ENCODE measurements at regions not wholly inside any gene's neighbourhood (a gene's known extent, or its start where the extent isn't known, plus 50 kb on each side); places are given as distances from the start of the nearest gene placed in this dataset.
"Not testable (repeated sequence)": the region's sequence is repeated elsewhere in the genome, so short reads cannot be mapped to it uniquely, and the experiment has no call there.

DNA sequence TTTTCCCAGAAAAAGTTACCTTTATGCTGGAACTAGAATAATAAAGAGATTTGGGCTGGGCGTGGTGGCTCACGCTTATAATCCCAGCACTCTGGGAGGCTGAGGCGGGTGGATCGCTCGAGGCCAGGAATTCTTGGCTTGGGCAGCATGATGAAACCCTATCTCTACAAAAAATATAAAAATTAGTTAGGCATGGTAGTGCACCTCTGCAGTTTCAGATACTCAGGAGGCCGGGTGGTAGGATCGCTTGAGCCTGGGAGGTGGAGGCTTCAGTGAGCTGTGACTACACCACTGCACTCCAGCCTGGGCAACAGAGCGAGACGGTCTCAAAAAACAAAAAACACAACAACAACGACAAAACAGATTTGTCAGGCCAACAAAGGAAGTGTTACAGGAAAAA, 119.3 kb upstream of the OR9Q1 start:
- no peak overlapping the region for H3K4me2 ChIP-seq (ENCODE audit: low read length)
- no CpG with 5 or more reads among the region's 10 CpGs for WGBS (ENCODE audit: extremely low coverage, insufficient coverage, insufficient read length)
- H3K14ac ChIP-seq (ENCODE audit: low read length): no peak overlapping the region
- no peaks in the 10 kb centered on the region for H3K79me2 ChIP-seq (ENCODE audit: control insufficient read depth, insufficient read depth, low read length, poor library complexity)
- no peak overlapping the region for H3K27ac ChIP-seq (ENCODE audit: low read depth, low read length)
- H3K23ac ChIP-seq (ENCODE audit: low read length): no peak overlapping the region
- H3K9ac ChIP-seq (ENCODE audit: low read length): no peak overlapping the region
- H2BK12ac ChIP-seq (ENCODE audit: low read length): peak overlapping the region; percentile 77
- H3K18ac ChIP-seq (ENCODE audit: low read length): no peak overlapping the region
- peaks cover 2% of the 10 kb centered on the region for H3K9me3 ChIP-seq (ENCODE audit: insufficient read depth, low read depth, low read length)
- H4K12ac ChIP-seq (ENCODE audit: low read depth, low read length): no peak overlapping the region
- no peak overlapping the region for H2AFZ ChIP-seq (ENCODE audit: insufficient read depth, low read length, poor library complexity)
- no peak overlapping the region for H3K4ac ChIP-seq (ENCODE audit: low read depth, low read length)
- peaks cover 7% of the 10 kb centered on the region for H3K79me1 ChIP-seq (ENCODE audit: low read length)
- H4K8ac ChIP-seq (ENCODE audit: low read depth, low read length): no peak overlapping the region
- DNase-seq: peak; percentile 48 to 77
- no peak overlapping the region for H2AK5ac ChIP-seq (ENCODE audit: low read length)
- peaks cover 13 to 19% of the 10 kb centered on the region in 2 experiments for H3K4me1 ChIP-seq (ENCODE audit: control insufficient read depth in 1 of 2, insufficient read depth in 2 of 2, low read length in 2 of 2)
- H4K91ac ChIP-seq (ENCODE audit: low read depth, low read length): peak overlapping the region; percentile 75
- H3K4me3 ChIP-seq (ENCODE audit: low read depth, low read length): no peak overlapping the region
- H3K36me3 ChIP-seq (ENCODE audit: control insufficient read depth in 1 of 2, insufficient read depth in 2 of 2, low read length in 2 of 2): no peaks in the 10 kb centered on the region
- H2BK120ac ChIP-seq (ENCODE audit: insufficient read depth, low read length, poor library complexity): peak overlapping the region; percentile 63
- no peaks in the 10 kb centered on the region for H3K27me3 ChIP-seq (ENCODE audit: insufficient read depth, low read length)
- no peak overlapping the region for H2BK5ac ChIP-seq (ENCODE audit: low read depth, low read length, poor library complexity)

- Histone ChIP-seq H3K23ac (ENCODE audit: low read length) (no peak overlapping the region), H4K8ac (ENCODE audit: low read depth, low read length) (no peak overlapping the region), H4K12ac (ENCODE audit: low read depth, low read length) (no peak overlapping the region), H2BK12ac (ENCODE audit: low read length) (no peak overlapping the region), H3K79me1 (ENCODE audit: low read length) (peaks cover 7% of the 10 kb centered on the region), H3K27ac (ENCODE audit: low read depth, low read length) (no peak overlapping the region), H3K14ac (ENCODE audit: low read length) (no peak overlapping the region), H3K4me2 (ENCODE audit: low read length) (no peak overlapping the region), H3K9ac (ENCODE audit: low read length) (no peak overlapping the region), H2BK5ac (ENCODE audit: low read depth, low read length, poor library complexity) (no peak overlapping the region), H4K91ac (ENCODE audit: low read depth, low read length) (no peak overlapping the region), H2AK5ac (ENCODE audit: low read length) (no peak overlapping the region), H3K4ac (ENCODE audit: low read depth, low read length) (no peak overlapping the region), H3K36me3 (ENCODE audit: control insufficient read depth in 1 of 2, insufficient read depth in 2 of 2, low read length in 2 of 2) (no peaks in the 10 kb centered on the region), H3K4me1 (ENCODE audit: control insufficient read depth in 1 of 2, insufficient read depth in 2 of 2, low read length in 2 of 2) (peaks cover 13 to 19% of the 10 kb centered on the region in 2 experiments), H3K27me3 (ENCODE audit: insufficient read depth, low read length) (no peaks in the 10 kb centered on the region), H3K4me3 (ENCODE audit: low read depth, low read length) (no peak overlapping the region), H2BK120ac (ENCODE audit: insufficient read depth, low read length, poor library complexity) (no peak overlapping the region), H3K79me2 (ENCODE audit: control insufficient read depth, insufficient read depth, low read length, poor library complexity) (no peaks in the 10 kb centered on the region), H3K18ac (ENCODE audit: low read length) (no peak overlapping the region), H3K9me3 (ENCODE audit: insufficient read depth, low read depth, low read length) (peaks cover 2% of the 10 kb centered on the region), H2AFZ (ENCODE audit: insufficient read depth, low read length, poor library complexity) (no peak overlapping the region)
- peak; percentile 91 for DNase-seq
- WGBS (ENCODE audit: extremely low coverage, insufficient coverage, insufficient read length): no CpG with 5 or more reads among the region's 2 CpGs
Measured at GRCh38 chr11:57905439-57905838, 118.2 kb upstream of the OR9Q1 start.

GRCh38 chr11:57908399-57908798, 115.3 kb upstream of the OR9Q1 start:
- not testable (repeated sequence) for H4K91ac ChIP-seq (ENCODE audit: low read depth, low read length); H3K9me3 ChIP-seq (ENCODE audit: insufficient read depth, low read depth, low read length); H3K4me2 ChIP-seq (ENCODE audit: low read length); H3K36me3 ChIP-seq (ENCODE audit: control insufficient read depth in 1 of 2, insufficient read depth in 2 of 2, low read length in 2 of 2); H3K79me1 ChIP-seq (ENCODE audit: low read length); H3K27me3 ChIP-seq (ENCODE audit: insufficient read depth, low read length); H3K79me2 ChIP-seq (ENCODE audit: control insufficient read depth, insufficient read depth, low read length, poor library complexity); DNase-seq; H2BK12ac ChIP-seq (ENCODE audit: low read length); H4K8ac ChIP-seq (ENCODE audit: low read depth, low read length); H4K12ac ChIP-seq (ENCODE audit: low read depth, low read length); H3K14ac ChIP-seq (ENCODE audit: low read length); H3K4me3 ChIP-seq (ENCODE audit: low read depth, low read length); H2BK120ac ChIP-seq (ENCODE audit: insufficient read depth, low read length, poor library complexity); H2AK5ac ChIP-seq (ENCODE audit: low read length); H3K27ac ChIP-seq (ENCODE audit: low read depth, low read length); H3K23ac ChIP-seq (ENCODE audit: low read length); H3K4ac ChIP-seq (ENCODE audit: low read depth, low read length); H2AFZ ChIP-seq (ENCODE audit: insufficient read depth, low read length, poor library complexity); H3K9ac ChIP-seq (ENCODE audit: low read length); H2BK5ac ChIP-seq (ENCODE audit: low read depth, low read length, poor library complexity); H3K18ac ChIP-seq (ENCODE audit: low read length)
- no CpG with 5 or more reads among the region's 2 CpGs for WGBS (ENCODE audit: extremely low coverage, insufficient coverage, insufficient read length)
- peaks cover 4 to 12% of the 10 kb centered on the region in 2 experiments for H3K4me1 ChIP-seq (ENCODE audit: control insufficient read depth in 1 of 2, insufficient read depth in 2 of 2, low read length in 2 of 2)

DNA sequence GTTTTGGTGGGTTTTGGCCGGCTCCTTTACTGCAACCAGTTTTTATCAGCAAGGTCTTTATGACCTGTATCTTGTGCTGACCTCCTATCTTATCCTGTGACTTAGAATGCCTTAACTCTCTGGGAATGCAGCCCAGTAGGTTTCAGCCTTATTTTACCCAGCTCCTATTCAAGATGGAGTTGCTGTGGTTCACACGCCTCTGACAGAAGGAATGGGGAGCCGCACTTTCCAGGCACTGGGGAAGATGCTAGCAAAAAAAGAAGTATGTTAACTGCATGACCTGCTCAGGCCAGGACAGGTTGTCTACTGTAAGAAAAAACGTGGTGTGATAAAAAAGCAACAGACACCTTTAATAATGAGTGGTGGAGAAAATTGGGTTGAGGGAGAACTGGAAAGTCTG, 112.2 kb upstream of the OR9Q1 start:
- H3K9ac ChIP-seq (ENCODE audit: low read length); H2BK12ac ChIP-seq (ENCODE audit: low read length); H2BK120ac ChIP-seq (ENCODE audit: insufficient read depth, low read length, poor library complexity); H2AFZ ChIP-seq (ENCODE audit: insufficient read depth, low read length, poor library complexity); H3K4me2 ChIP-seq (ENCODE audit: low read length); H3K18ac ChIP-seq (ENCODE audit: low read length); H3K23ac ChIP-seq (ENCODE audit: low read length); H3K27me3 ChIP-seq (ENCODE audit: insufficient read depth, low read length); H2AK5ac ChIP-seq (ENCODE audit: low read length); H4K91ac ChIP-seq (ENCODE audit: low read depth, low read length); H3K79me2 ChIP-seq (ENCODE audit: control insufficient read depth, insufficient read depth, low read length, poor library complexity); H3K79me1 ChIP-seq (ENCODE audit: low read length); H3K14ac ChIP-seq (ENCODE audit: low read length); H4K8ac ChIP-seq (ENCODE audit: low read depth, low read length); DNase-seq; H2BK5ac ChIP-seq (ENCODE audit: low read depth, low read length, poor library complexity); H3K4ac ChIP-seq (ENCODE audit: low read depth, low read length); H3K36me3 ChIP-seq (ENCODE audit: control insufficient read depth in 1 of 2, insufficient read depth in 2 of 2, low read length in 2 of 2); H3K4me3 ChIP-seq (ENCODE audit: low read depth, low read length); H3K9me3 ChIP-seq (ENCODE audit: insufficient read depth, low read depth, low read length); H3K4me1 ChIP-seq (ENCODE audit: control insufficient read depth in 1 of 2, insufficient read depth in 2 of 2, low read length in 2 of 2); H4K12ac ChIP-seq (ENCODE audit: low read depth, low read length): not testable (repeated sequence)
- peak overlapping the region; percentile 21 for H3K27ac ChIP-seq (ENCODE audit: low read depth, low read length)
- no CpG with 5 or more reads among the region's 4 CpGs for WGBS (ENCODE audit: extremely low coverage, insufficient coverage, insufficient read length)
